GM12891 (cell line): ENCODE measurements at regions not wholly inside any gene's neighbourhood (a gene's known extent, or its start where the extent isn't known, plus 50 kb on each side); places are given as distances from the start of the nearest gene placed in this dataset.

Experiments used
- PAX5 ChIP-seq: IDR thresholded peaks from 2 replicates; pipeline ENCODE4 v1.6.1; 2011; ENCODE audit warnings: low read length, moderate library complexity, mild to moderate bottlenecking; ENCODE audit not compliant: insufficient read depth, severe bottlenecking
- POLR2A ChIP-seq: IDR thresholded peaks from 2 replicates; pipeline ENCODE4 v1.6.1; 2011; ENCODE audit warnings: low read depth, low read length, control low read depth
- POLR2AphosphoS5 ChIP-seq: IDR thresholded peaks from 2 replicates; pipeline ENCODE4 v1.6.1; 2011; ENCODE audit warnings: low read depth, low read length, control low read depth
- SPI1 ChIP-seq: IDR thresholded peaks from 2 replicates; pipeline ENCODE4 v1.6.1; 2011; ENCODE audit warnings: low read depth, low read length, control low read depth
- TAF1 ChIP-seq: IDR thresholded peaks from 2 replicates; pipeline ENCODE4 v1.6.1; 2011; ENCODE audit warnings: low read depth, low read length, control low read depth

DNA sequence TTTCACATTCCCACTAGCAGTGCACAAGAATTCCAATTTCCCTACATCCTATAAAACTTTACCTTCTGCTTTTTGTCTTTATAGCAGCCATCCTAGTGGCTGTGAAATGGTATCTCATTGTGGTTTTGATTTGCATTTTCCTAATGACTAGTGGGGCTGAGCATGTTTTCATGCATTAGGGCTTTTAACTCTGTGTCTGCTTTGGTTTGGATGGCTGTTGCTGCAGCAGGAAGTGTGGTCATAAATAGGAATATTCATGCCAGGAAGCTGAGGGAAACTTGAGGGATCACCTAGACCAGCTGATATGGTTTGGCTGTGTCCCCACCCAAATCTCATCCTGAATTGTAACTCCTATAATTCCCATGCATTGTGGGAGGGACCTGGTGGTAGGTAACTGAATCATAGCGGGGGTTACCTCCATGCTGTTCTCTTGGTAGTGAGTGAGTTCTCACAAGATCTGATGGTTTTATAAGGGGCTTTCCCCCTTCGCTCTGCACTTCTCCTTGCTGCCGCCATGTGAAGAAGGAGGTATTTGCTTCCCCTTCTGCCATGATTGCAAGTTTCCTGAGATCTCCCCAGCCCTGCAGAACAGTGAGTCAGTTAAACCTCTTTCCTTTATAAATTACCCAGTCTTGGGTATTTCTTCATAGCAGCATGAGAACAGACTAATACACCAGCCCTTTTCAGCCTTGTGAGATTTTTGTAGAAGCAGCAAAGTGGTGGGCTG is 181.8 kb upstream of the PITRM1 start:
- TF ChIP-seq POLR2A (no peak), TAF1 (no peak), POLR2AphosphoS5 (no peak), PAX5 (no peak), SPI1 (no peak)
